ENCODE measurements at regions not wholly inside any gene's neighbourhood (a gene's known extent, or its start where the extent isn't known, plus 50 kb on each side); places are given as distances from the start of the nearest gene placed in this dataset.

- Mint-ChIP-seq H3K9me3 (no peaks in the 10 kb centered on the region), H3K27me3 (ENCODE audit: low read depth) (peaks cover 48% of the 10 kb centered on the region), H3K4me3 (no peak overlapping the region)
These were observed 51.1 kb upstream of the BEGAIN start for GRCh38 chr14:100638211-100638855.

DNA sequence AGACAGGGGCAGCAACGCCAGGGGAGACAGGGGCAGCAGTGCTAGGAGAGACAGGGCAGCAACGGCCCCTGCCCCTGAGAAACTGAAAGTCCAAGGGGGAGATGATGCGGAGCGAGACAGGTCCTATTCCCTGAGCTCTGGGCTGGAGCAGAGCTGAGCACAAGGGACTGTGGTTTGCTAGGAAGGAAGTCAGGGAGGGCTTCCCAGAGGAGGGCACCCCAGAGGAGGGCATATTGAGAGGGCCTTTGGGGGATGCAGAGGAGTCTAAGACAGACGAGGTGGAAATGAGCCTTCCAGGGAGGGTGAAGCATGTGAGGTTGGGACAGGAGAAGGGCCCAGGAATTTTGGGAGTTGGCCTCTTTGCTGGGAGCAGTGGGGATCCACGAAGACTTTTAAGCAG lies 52.1 kb upstream of the BEGAIN start:
- peak overlapping the region; percentile 46 for H3K4me3 Mint-ChIP-seq
- peaks cover 42% of the 10 kb centered on the region for H3K4me1 Mint-ChIP-seq (ENCODE audit: low read depth)
- peak overlapping the region; percentile 71 for H3K27ac Mint-ChIP-seq
- H3K27me3 Mint-ChIP-seq (ENCODE audit: low read depth), result peaks cover 42% of the 10 kb centered on the region
- H3K9me3 Mint-ChIP-seq, result no peaks in the 10 kb centered on the region
- no peaks in the 10 kb centered on the region for H3K36me3 Mint-ChIP-seq (ENCODE audit: low read depth)

More at GRCh38 chr14:100638211-100638855, 51.1 kb upstream of the BEGAIN start:
- no peak overlapping the region for H3K27ac Mint-ChIP-seq
- H3K4me1 Mint-ChIP-seq (ENCODE audit: low read depth), result peaks cover 36% of the 10 kb centered on the region
- H3K36me3 Mint-ChIP-seq (ENCODE audit: low read depth), result no peaks in the 10 kb centered on the region

DNA sequence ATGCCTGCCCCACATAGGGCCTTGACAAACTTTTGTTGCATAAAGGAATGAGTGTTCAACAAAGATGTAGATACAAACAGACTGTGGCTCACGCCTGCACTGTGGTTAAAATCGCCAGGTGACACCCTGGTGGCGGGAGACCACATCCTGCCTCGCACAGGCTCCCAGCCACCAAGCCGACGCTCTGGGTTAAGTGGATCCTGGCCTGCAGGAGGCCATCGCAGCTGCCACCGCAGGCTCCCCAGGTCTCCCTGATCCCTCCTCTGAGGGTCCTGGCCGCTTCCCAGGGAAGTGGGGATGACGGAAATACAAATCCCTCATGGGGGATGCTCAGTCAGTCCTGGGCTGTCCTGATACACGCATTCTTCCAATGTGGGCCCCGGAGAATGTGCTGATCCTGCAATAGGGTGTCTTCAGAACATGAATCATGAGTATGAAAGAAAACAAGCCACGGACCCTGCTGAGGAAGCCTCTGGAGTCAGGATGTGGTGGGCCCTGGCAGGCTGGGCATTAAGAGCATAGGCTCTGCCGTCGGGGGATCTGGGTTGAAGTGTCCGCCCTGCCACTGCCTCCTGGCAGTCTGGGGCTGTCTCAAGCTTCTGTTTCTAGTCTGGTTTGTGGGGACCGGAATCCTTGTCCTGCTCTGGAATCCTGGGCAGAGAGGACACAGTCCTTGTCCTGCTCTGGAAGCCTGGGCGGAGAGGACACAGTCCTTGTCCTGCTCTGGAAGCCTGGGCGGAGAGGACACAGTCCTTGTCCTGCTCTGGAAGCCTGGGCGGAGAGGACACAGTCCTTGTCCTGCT lies 53.5 kb upstream of the BEGAIN start:
- Mint-ChIP-seq H3K4me3 (peak overlapping the region; percentile 86), H3K27ac (peak overlapping the region; percentile 95), H3K9me3 (peaks cover under 1% of the 10 kb centered on the region), H3K4me1 (ENCODE audit: low read depth) (peaks cover 55% of the 10 kb centered on the region), H3K36me3 (ENCODE audit: low read depth) (no peaks in the 10 kb centered on the region), H3K27me3 (ENCODE audit: low read depth) (peaks cover 33% of the 10 kb centered on the region)

DNA sequence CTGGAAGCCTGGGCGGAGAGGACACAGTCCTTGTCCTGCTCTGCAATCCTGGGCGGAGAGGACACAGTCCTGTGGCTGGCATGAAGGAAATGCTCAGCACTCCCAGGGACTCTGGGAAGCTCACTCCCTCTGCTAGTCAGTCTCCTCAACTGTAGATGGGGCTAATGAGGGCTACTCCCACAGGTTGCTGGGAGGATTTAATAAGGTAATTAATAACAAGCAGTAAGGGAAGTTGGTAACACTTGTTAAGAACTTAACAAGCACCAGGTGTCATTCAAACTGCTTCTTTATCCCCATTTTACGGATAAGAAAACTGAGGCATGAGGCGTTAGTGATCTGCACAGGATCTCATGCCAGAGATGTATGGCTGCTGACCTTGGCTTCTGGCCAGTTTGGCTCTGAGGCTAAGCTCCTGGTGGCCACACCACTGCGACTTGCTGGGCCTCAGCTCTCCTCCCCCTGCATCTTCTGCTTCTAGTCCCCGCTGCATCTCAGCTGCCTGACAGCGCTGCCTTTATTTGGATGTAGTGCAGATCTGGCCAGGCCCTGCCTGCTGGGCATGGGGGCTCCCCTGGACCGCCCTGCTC lies 54.1 kb upstream of the BEGAIN start:
- Mint-ChIP-seq H3K4me3 (no peak overlapping the region), H3K9me3 (peaks cover 6% of the 10 kb centered on the region), H3K27ac (peak overlapping the region; percentile 6), H3K27me3 (ENCODE audit: low read depth) (peaks cover 38% of the 10 kb centered on the region), H3K36me3 (ENCODE audit: low read depth) (no peaks in the 10 kb centered on the region), H3K4me1 (ENCODE audit: low read depth) (peaks cover 60% of the 10 kb centered on the region)

GRCh38 chr14:100643426-100643825 lies 56.2 kb upstream of the BEGAIN start:
- peaks cover 60% of the 10 kb centered on the region for H3K4me1 Mint-ChIP-seq (ENCODE audit: low read depth)
- H3K9me3 Mint-ChIP-seq, result peaks cover 6% of the 10 kb centered on the region
- no peaks in the 10 kb centered on the region for H3K36me3 Mint-ChIP-seq (ENCODE audit: low read depth)
- H3K27ac Mint-ChIP-seq, result no peak overlapping the region
- peaks cover 38% of the 10 kb centered on the region for H3K27me3 Mint-ChIP-seq (ENCODE audit: low read depth)
- no peak overlapping the region for H3K4me3 Mint-ChIP-seq

DNA sequence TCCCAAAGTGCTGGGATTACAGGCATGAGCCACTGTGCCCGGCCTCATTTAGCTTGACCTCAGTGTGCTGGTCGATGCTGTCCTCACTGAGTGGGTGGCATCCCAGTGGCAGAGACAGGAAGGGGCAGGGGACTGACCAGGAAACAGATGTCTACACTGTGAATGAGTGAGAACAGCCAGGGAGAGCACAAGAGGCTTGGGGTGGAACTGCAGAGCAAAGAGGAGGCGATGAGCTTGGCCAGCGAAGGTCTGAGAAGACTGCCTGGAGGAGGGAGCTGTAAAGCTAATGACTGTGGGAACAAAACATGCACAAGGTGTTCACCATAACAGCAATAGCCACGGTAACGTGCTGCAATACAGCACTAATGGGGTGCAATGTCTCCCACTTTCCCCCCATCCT lies 57.2 kb upstream of the BEGAIN start:
- Mint-ChIP-seq H3K4me1 (ENCODE audit: low read depth) (peaks cover 52% of the 10 kb centered on the region), H3K27ac (no peak overlapping the region), H3K4me3 (no peak overlapping the region)

GRCh38 chr14:100644784-100645183 lies 57.6 kb upstream of the BEGAIN start:
- peaks cover 6% of the 10 kb centered on the region for H3K9me3 Mint-ChIP-seq
- peaks cover 49% of the 10 kb centered on the region for H3K4me1 Mint-ChIP-seq (ENCODE audit: low read depth)
- H3K27me3 Mint-ChIP-seq (ENCODE audit: low read depth), result peaks cover 42% of the 10 kb centered on the region
- peak overlapping the region; percentile 56 for H3K27ac Mint-ChIP-seq
- H3K4me3 Mint-ChIP-seq, result peak overlapping the region; percentile 62
- H3K36me3 Mint-ChIP-seq (ENCODE audit: low read depth), result no peaks in the 10 kb centered on the region

More for the DNA sequence above, 57.2 kb upstream of the BEGAIN start:
- Mint-ChIP-seq H3K9me3 (peaks cover 6% of the 10 kb centered on the region), H3K27me3 (ENCODE audit: low read depth) (peaks cover 38% of the 10 kb centered on the region), H3K36me3 (ENCODE audit: low read depth) (no peaks in the 10 kb centered on the region)

DNA sequence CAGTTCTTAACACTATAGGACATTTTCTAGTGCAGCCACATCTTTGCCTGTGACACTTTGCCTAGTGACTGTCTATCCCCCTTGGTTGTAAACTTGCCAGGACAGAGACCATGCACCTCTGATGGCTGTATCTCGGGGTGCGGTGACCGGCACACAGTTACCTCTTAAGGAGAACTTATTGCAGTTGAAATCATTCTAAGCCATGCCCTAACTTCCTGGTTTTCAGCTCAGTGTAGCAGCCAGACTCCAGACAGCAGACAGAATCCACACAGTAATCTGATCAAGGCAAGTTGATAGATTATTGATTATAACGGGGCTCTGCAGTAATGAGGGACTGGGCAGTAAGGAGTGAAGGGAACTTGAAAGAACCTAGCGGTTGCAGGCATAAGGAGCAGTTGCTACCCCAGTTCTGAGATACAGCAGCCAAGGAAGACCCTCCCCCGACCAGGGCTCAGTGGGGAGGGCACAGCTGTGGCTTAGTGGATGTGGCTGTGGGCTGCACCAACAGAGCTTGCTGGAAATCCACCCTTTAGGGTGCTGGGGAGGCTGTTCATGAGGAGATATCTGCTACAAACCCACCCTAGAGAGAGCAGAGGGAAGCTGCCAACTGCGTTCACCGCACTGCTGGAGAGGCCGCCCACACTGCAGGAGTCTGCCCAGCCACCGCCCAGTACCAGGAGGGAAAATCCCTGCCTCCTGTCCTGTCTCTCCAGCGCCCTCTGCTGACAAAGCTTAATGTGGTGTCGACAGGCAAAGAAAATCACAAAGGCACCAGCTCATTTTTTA lies 58.2 kb upstream of the BEGAIN start:
- Mint-ChIP-seq H3K36me3 (ENCODE audit: low read depth) (no peaks in the 10 kb centered on the region), H3K4me1 (ENCODE audit: low read depth) (peaks cover 43% of the 10 kb centered on the region), H3K27me3 (ENCODE audit: low read depth) (peaks cover 42% of the 10 kb centered on the region), H3K9me3 (peaks cover 6% of the 10 kb centered on the region), H3K27ac (peak overlapping the region; percentile 56), H3K4me3 (peak overlapping the region; percentile 62)

DNA sequence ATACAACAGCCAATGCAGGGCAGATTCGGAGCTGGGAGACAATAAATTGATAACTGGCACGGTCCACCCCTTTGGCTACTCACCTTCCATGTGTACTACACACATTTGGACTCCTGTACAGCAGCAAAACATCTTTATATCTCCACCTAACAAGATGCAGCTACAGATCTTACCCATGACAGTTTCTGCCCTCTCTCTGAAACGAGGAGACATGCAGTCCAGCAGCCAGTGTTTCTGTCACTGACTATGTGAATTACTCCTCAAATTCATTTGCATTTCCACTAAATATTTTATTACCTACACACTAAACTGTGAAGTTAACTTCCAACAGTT lies 58.7 kb upstream of the BEGAIN start:
- peak overlapping the region; percentile 56 for H3K27ac Mint-ChIP-seq
- peak overlapping the region; percentile 62 for H3K4me3 Mint-ChIP-seq
- H3K9me3 Mint-ChIP-seq, result peaks cover 6% of the 10 kb centered on the region
- peaks cover 38% of the 10 kb centered on the region for H3K4me1 Mint-ChIP-seq (ENCODE audit: low read depth)
- peaks cover 44% of the 10 kb centered on the region for H3K27me3 Mint-ChIP-seq (ENCODE audit: low read depth)
- no peaks in the 10 kb centered on the region for H3K36me3 Mint-ChIP-seq (ENCODE audit: low read depth)

- Mint-ChIP-seq H3K9me3 (peaks cover 6% of the 10 kb centered on the region), H3K36me3 (ENCODE audit: low read depth) (no peaks in the 10 kb centered on the region), H3K27me3 (ENCODE audit: low read depth) (peaks cover 47% of the 10 kb centered on the region), H3K4me1 (ENCODE audit: low read depth) (peaks cover 23% of the 10 kb centered on the region), H3K4me3 (no peak overlapping the region), H3K27ac (no peak overlapping the region)
These were observed 61.4 kb upstream of the BEGAIN start for GRCh38 chr14:100648474-100649172.

DNA sequence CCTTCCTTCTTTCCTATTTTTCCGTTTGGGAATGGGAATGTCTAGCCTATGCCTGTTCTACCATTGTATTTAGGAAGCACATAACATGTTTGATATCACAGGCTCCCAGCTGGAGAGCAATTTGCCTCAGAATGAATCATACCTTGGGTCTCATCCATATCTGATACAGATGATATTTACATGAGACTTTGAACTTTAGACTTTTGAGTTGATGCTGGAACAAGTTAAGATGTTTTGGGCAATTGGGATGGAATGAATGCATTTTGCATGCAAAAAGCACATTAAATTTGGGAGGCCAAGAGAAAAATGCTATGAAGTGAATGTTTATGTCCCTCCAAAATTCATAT lies 61.9 kb upstream of the BEGAIN start:
- Mint-ChIP-seq H3K27ac (no peak overlapping the region), H3K9me3 (peaks cover 6% of the 10 kb centered on the region), H3K27me3 (ENCODE audit: low read depth) (peaks cover 53% of the 10 kb centered on the region), H3K4me1 (ENCODE audit: low read depth) (peaks cover 19% of the 10 kb centered on the region), H3K36me3 (ENCODE audit: low read depth) (no peaks in the 10 kb centered on the region), H3K4me3 (no peak overlapping the region)

DNA sequence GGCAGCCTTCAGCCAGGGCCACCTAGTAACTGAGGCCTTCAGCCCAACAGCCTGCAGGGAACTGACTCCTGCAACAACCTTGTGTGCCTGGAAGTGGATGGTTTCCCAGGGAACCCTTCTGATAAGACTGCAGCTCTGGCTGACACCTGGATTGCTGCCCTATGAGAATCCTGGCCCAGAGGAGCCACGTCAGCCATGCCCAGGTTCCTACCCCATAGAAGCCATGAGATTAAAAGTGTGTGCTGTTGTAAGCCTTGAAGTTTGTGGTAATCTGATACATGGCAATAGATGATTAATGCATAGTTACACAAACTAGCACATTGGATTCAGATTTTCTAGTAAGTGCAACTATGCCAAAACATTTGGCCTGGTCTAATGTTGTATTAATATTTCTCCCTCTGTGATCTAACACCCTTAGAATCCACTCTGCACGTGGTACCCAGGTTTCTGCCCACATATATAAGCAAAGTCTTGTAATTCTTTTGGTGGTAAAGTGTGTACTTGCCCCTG lies 64.8 kb upstream of the BEGAIN start:
- no peak overlapping the region for H3K27ac Mint-ChIP-seq
- H3K27me3 Mint-ChIP-seq (ENCODE audit: low read depth), result peaks cover 50% of the 10 kb centered on the region
- H3K4me1 Mint-ChIP-seq (ENCODE audit: low read depth), result no peaks in the 10 kb centered on the region
- no peak overlapping the region for H3K4me3 Mint-ChIP-seq
- no peaks in the 10 kb centered on the region for H3K36me3 Mint-ChIP-seq (ENCODE audit: low read depth)
- H3K9me3 Mint-ChIP-seq, result no peaks in the 10 kb centered on the region

- H3K36me3 Mint-ChIP-seq (ENCODE audit: low read depth), result no peaks in the 10 kb centered on the region
- H3K4me3 Mint-ChIP-seq, result no peak overlapping the region
- peaks cover 44% of the 10 kb centered on the region for H3K27me3 Mint-ChIP-seq (ENCODE audit: low read depth)
- H3K27ac Mint-ChIP-seq, result no peak overlapping the region
- H3K9me3 Mint-ChIP-seq, result no peaks in the 10 kb centered on the region
- no peaks in the 10 kb centered on the region for H3K4me1 Mint-ChIP-seq (ENCODE audit: low read depth)
These were observed 65.5 kb upstream of the BEGAIN start for GRCh38 chr14:100652744-100653143.

- Mint-ChIP-seq H3K9me3 (no peaks in the 10 kb centered on the region), H3K27ac (no peak overlapping the region), H3K4me1 (ENCODE audit: low read depth) (no peaks in the 10 kb centered on the region), H3K27me3 (ENCODE audit: low read depth) (peaks cover 44% of the 10 kb centered on the region), H3K36me3 (ENCODE audit: low read depth) (no peaks in the 10 kb centered on the region), H3K4me3 (no peak overlapping the region)
These were observed 66.2 kb upstream of the BEGAIN start for GRCh38 chr14:100653409-100653808.
